Activated naive CD4-positive, alpha-beta T cell treated with anti-CD3 and anti-CD28 coated beads, Interleukin-2, amount 50 U/mL, for 16 hours (primary cell): ENCODE measurements at regions not wholly inside any gene's neighbourhood (a gene's known extent, or its start where the extent isn't known, plus 50 kb on each side); places are given as distances from the start of the nearest gene placed in this dataset.

Experiments
- DNase-seq: peaks from one replicate; pipeline ENCODE4 v3.0.0-alpha.2; 2020

DNA sequence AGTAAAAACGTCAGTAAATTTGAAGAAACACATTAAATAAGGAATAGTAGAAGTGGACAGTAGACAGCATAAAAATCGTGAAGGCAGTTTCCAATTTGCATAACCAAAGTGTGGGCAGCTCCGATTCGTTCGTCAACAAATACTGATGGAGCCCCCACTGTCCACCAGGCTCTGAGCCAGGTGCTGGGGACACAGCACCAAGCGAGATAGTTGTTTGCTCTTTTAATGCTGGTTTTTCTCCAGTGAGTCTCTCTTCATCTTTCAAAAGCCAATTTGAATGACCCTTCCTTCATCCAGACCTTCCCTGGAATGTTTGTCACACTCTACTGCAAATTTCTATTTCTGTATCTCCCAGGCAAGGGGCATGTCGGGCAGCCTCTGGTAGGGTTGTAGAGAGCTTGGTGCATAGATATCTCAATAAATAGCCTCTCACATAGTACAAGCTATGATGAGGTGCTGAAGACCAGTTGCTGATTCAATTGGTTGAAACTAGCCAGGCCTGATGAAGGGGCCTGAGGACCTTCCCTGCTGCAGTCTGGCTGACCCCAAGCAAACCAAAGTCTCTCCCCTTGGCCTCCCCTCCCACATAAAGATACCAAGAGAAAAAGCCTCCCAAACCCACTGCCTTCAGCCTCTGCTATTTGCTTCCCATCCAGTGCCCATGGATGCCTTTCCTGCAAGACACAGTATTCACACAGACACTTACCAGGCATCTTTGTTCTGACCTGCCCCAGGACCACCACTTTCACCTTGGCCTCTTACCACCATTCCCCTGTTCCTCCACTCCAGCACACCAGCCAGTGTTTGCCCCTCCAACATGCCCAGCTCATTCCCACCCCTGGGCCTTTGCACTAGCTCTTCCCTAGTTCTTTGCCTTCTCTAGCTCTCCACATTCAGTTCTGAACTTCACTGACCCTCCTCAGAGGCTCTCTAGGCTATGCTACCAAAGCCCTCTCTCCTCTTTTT is 125.2 kb downstream of the CEBPB start:
- no peak for DNase-seq

DNA sequence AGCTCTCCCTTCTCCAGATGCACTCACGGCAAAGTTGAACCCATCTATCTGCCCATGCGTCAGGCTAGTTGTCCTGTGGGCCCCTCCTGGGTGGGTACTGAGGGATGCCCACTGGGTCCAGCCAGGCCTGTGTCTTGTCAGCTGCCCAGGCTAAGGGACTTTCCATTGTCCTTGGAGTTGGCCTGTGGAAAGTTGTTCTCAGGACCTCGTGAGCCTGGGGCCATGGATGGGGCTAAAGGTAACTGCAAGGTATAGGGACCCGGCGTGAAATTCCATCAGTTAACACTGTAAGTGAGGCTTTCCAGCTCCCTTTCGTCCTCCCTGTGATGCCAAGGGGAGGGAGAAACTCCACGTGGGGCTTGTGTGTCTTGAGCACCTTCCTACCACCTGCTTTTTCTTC is 126.5 kb downstream of the CEBPB start:
- DNase-seq, result no peak

DNA sequence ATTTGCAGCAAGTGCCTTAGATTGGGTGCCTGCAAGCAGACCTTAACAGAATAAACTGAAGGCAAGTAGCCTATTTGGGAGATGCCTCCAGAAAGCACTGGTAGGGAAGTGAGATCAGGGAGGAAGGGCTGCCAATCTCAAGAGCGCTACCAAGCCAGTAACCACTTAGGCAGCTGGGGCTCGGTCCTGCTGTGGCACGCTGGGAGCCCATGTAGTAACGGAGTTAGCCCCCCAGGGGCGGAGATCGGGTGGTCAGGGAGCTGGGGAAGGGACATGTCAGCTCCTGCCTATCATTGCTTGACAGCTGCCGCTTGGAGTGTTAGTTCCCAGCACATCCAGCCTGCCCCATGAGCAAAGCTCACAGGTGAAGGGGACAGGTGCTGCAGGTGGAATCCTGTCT is 127.0 kb downstream of the CEBPB start:
- no peak for DNase-seq

DNA sequence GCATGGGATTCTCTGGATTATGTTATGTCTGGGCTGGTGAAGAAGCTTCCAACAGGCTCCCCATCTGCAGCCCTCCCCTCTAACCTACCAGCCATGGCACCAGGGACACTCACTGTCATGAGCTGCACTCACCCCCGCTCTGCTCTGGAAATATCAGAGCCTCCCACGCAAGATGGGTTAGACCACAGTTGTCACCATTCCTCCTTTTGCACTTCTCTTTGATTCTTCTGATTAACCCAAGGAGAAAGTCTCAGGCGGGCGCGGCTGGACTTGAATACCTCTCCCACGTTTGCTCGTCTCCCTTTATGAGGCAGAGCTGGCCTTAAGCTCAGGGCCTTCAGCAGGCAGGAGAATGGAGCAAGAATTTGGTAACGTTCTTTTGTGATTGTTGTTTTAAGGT is 128.1 kb downstream of the CEBPB start:
- DNase-seq, result no peak

DNA sequence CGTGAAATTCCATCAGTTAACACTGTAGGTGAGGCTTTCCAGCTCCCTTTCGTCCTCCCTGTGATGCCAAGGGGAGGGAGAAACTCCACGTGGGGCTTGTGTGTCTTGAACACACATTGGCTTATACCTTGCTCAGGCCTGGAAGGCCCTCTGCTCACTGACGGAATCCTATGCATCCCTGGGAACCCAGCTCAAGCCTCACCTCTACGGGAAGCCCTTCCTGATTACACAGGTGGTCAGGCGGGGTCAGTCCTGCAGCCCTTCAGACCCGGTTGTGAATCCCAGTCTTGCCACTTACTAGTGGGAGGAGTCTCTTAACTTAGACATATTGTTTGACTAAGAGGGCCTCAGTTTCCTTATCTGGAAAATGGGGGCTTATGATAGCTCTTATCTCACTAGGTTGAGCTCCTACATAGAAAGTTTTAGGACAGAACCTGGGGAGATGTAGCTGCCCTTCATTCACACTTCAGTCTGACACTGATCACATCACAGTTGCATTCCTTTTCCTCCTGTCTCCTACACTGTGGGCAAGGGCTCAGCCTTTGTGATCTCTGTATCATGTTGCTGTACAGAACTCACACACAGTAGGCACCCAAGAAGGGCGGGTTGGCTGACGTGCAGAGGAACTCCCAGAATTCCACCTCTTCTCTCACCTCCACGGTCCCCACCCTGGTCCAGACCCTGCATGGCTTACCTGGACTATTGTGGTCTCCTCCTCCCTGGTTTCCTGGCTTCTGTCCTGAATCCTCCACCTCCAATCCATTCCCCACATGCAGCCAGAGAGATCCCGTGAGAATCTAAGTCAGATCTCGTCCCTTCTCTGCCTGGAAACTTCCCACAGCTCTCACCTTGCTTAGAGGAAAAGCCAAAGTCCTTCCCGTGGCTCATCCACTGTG is 129.6 kb downstream of the CEBPB start:
- DNase-seq, result no peak

DNA sequence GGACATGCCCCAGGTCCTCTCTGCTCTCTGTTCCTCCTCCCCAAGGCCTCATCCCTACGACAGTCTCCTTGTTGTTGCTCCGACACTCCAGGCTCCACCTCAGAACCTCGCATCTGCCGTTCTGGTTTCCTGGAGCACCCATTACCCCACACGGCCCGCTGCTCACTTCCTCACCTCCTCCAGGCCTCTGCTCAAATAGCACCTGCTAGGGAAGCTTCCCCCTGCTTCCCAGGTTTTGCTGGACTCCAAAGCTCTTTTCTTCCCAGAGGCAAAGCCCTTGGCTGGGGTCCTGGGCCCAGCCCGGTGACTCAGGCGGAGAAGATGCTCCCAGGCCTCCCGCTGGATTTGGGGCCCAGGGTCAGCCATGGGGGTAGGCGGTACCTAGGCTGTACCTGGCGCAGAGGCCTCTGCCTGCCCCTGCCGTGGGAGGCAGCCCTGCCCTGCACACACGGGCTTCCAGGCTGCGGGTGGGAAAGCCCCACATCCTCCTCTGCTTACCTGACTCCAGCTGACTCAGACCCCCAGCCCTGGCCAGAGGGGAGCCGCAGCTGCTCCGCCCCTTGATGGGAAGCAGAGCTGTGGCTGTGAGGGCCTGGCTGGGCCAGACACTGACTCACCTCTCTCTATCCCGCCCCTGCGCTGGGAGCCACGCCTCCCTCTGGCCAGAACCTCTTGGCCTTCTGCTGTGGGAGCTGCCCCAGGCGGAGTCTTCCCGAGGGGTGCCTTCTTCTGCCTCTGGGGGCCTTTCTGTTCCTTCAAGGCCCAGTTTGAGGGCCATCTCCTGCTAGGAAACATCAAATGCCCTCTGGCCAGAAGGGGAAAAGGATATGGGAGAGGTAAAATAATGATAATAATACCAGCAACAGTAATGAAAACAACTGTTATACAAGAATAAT is 130.5 kb downstream of the CEBPB start:
- no peak for DNase-seq

DNA sequence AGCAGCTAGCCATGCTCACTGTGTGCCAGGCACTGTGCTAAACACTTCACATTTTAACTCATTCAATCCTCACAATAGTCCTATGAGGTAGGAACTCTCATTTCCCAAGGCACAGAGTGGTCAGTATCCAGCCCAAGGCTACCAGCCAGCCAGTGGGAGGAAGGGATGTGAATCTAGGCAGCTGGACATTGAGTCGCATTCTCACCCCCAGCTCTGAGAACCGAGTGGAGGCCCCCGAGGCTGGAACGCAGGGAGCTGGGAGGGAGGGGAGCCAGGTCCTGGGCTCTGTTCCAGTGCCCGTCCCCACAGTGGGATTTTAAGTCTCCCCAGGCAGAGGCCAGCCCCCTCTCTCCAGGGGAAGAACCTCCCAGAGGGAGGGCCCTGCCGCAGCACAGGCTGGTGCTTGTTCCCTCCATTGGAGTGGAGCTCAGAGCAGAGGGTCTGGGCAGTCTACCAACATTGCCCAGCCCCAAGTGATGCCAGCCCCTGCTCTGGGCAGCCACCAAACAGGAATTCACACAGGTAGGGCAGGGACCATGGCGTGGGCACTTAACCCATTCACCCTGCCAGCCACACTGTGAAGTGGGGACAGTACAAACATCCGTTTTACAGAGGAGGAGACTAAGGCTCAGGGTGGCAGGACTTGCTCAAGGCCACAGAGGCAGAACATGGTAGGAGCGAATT is 131.3 kb downstream of the CEBPB start:
- no peak for DNase-seq

DNA sequence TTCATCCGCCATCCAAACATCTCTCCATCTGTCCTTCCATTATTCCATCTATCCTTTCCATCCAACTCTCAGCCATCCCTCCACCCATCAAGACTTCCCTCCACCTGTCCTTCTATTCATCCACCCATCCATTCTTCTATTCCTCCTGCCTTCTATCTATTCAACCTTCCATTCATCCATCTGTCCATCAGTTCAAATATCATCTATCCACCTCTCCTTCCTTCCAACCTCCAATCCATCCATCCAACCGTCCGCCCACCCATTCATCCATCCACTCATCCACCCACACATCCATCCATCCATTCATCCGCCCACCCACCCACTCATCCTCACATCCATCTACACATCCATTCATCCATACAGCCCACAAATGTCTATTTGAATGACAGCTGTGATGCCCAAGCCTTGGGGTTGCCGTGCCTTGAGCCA is 132.1 kb downstream of the CEBPB start:
- DNase-seq, result no peak

DNA sequence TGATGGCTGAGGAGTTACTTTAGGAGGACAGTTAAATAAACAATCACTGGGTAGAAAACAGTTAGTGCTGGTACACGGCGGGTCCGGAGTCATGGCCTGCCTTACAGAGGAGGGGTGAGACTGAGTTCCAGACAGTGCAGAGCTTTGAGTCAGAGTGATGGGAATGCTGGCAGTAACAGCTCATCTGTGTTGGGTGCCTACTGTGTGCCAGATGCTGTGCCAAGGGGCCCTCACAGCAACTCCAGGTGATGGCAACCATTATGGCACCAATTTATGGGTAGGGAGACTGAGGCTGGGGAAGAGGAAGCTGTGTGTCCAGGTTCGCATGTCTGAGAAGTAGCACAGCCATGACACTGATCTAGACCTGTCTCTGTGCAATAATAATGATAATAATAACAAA is 132.6 kb downstream of the CEBPB start:
- no peak for DNase-seq

DNA sequence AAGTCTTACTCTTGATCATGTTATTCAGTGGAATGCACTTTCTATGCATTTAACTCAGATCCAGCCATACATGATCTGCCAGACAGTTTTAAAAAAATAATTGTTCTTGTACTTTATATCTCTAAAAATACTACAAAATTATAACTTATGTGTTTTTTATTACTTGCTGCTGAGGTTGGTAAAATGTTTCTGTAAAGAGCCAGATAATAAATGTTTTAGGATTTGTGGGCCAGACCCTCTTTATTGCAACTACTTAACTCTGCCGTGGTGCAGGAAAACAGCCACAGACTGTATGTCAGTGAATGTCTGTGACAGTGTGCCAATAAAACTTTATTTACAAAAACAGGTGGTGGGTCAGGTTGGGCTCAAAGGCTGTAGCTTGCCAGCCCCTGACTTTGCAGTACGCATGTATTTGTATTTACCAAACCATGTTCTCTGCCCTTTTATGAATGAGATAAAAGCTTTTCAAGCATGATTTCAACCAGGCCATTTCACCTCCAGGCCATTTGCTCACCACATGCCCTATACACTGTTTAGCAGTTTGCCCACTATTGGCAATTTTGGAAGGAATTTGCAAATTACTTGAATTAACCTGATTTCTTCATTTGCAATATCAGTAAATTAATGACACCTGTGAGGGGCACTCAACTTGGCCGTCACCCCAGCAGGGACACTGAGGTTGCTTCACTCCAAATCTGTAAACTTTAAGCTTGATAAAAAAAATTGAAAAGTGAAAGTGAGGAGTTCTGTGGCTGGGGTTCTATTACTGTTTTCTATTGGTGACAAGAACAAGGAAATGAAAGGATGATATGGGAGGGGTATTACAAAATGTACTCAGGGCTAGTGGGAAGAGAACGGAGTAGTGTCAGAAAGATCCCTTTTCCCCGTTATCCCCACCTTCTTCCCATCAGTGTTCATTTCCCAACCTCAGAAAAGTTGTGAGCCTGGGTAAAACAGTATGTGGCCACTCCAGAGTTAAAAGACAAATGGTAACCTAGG is 133.4 kb downstream of the CEBPB start:
- DNase-seq, result no peak

DNA sequence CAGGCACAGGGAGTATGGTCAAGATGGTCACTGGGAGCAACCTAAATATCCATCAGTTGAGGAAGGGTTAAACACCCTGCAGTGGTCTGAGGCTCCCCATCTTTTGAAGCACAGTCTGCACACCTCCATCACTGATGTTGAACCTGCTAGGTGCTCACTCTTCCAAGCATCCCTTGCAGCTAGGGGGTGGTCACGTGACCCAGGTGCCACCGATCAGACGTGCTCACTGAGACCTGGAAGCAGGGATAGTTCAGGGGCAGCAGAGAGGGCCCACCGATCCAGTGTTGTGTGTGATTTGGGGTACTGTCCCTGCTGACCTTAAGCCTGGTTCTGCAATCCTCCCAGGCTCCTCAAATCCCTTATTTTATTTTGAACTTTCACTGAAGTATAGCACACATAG is 134.6 kb downstream of the CEBPB start:
- no peak for DNase-seq

DNA sequence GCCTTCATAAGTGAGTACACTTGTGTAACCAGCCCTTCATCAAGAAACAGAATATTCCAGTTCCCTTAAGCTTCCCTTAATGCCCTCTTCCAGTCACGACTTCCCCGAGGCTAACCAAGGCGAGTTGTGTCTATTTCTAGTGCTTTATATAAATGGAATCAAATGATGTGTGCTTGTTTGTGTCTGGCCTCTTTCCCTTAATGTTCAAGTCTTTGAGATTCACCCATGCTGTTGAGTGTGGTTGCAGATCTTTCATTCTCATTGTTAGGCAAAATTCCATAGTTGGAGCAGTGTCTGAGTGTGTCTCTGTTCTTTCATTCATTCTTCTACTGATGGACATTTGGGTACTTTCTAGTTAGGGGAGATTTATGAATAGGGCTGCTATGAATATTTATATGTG is 135.0 kb downstream of the CEBPB start:
- DNase-seq, result no peak

DNA sequence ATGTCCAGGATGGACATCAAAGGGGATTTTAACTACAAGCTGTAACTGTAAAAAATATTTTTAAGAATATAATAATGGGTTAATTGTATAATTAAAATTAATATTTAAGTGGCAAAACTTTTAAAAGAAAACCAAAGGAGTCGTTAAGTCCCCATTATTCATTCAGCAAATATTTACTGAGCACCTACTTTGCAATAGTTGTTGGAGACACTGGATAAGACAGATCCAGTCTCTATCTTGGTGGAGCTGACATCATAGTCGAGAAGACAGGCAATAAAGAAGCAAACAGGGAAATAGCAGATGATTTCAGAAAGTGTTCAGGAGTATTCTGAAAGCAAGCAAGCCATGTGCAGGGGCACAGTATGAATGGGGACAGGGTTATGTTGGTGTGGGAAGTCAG is 137.0 kb downstream of the CEBPB start:
- no peak for DNase-seq

DNA sequence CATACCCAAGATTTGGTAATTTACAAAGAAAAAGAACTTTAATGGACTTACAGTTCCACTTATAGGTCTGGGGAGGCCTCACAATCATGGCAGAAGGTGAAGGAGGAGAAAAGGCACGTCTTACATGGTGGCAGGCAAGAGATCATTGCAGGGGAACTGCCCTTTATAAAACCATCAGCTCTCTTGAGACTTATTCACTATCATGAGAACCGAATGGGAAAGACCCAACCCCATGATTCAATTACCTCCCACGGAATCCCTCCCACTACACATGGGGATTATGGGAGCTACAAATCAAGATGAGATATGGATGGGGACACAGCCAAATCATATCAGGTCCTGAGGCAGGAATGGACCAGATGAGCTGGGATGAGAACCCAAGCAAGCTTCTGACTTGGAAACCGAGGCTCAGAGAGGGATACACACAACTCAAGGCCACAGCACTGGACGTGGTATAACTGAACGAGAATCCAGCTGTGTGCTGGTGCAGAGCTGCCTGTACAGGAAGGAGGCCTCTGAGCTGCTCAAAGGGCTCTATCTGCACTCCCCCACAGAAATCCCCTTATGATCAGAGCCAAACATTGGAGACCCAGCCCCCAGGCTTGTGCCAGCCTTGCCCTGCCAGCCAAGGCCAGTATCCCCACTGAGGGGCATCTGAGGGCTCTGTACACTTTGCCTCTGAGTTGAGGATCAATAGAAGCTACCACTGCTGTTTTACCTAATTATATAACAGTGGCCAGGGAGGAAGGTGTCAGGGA is 137.8 kb downstream of the CEBPB start:
- DNase-seq, result no peak

DNA sequence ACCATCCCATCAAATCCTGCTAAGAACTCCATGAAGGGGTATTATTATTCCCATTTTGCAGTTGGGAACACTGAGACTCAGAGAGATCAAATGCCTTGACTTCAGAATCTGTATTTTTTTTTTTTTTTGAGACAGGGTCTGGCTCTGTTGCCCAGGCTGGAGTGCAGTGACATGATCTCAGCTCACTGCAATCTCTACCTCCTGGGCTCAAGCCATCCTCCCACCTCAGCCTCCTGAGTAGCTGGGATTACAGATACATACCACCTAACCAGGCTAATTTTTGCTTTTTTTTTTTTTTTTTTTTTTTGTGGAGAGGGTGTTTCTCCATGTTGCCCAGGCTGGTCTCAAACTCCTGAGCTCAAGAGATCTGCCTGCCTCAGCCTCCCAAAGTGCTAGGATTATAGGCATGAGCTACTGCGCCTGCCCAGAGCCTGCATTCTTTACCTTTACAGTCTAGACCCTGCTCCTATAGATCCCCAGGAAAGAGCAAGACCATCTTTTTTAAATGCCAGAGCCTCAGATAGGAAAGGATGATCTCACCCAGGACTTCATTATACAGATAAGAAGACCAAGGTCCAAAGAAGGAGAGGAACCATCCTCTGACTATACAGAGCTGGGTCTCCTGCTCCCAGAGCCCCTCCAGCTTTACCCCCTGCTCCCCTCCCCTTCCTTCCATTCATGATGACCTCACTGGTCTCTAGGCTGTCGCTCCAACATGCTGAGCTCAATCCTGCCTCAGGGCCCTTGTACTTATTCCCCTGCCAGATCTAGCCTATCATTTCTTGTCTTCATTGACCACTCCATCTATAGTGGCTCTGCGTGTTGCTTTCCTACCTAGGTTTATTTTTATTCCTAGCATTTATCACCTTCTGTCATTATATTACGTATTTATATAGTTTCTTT is 138.6 kb downstream of the CEBPB start:
- no peak for DNase-seq

DNA sequence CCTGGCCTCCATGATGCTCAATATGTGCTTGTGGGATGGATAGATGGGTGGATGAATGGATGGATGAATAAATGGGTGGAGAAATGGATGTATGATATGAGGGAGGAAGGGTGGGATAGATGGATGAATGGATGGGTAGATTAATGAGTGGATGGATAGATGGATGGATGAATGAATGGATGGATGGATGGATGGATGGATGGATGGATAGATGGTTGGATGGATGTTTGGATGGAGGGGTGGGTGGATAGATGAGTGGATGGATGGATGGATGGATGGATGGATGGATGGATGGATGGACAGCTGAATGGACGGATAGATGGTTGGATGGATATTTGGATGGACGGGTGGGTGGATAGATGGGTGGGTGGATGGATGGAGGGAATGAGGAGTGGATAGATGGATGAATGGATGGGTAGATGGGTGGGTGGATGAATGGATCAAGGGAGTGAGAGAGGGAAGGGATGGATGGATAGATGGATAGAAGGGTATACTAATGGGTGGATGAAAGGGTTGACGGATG is 139.4 kb downstream of the CEBPB start:
- no peak for DNase-seq

DNA sequence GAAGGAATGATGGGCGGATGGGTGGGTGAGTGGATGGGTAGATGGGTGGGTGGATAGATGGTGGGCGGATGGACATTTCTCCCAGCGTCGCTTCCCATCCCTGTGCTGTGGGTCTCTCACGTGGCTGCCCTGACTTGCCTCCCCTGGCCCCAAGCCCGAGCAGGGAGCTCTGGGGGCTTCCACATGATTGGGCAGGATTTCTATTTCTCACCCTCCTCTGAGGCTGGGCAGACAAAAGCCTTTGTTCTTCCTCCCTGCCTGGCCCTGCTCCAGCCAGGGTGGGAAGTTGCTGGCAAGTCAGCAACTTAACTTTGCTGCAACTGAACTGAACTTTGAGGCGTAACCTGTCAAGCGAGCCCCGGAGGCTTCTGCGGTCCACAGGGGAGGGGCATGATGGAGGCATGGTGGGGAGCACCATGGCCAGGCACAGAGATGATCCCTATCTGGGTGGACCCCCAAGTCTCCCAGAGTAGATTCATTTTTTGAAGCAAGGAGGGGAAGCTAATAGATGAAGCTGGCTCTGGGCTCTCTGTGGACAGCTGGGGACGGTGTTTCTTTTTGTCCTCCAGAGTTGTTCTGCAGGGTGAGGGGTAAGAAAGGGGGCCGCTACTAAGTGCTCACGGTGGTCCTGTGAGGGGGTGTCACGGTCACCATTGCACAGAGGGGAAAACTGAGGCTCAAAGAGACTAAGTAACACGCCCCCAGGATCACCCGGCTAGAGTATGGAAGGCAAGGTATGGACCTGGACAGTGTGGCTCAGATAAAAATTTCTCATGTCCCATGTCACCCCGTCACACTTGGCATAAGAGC is 140.1 kb downstream of the CEBPB start:
- DNase-seq, result no peak
